B cell (primary cell): ENCODE measurements at regions not wholly inside any gene's neighbourhood (a gene's known extent, or its start where the extent isn't known, plus 50 kb on each side); places are given as distances from the start of the nearest gene placed in this dataset.

Experiments used
- ATAC-seq: fragments of 200-7000 bp; cut with Tn5 transposase; one replicate; pipeline ENCODE4 v1.10.0; 2021; ENCODE audit warnings: low read depth, mild to moderate bottlenecking, moderate number of reproducible peaks, moderate library complexity
- CTCF ChIA-PET: fragments of 350-600 bp; sonication (Branson Sonifier 250); formaldehyde crosslinking; loops from one replicate; lab custom pipeline; 2021; ENCODE audit warnings: antibody characterized with exemption, inconsistent platforms; lab: Charles Lee
- POLR2A ChIA-PET: fragments of 350-600 bp; sonication (Branson Sonifier 250); formaldehyde crosslinking; loops from one replicate; lab custom pipeline; 2021; ENCODE audit warnings: antibody characterized with exemption; lab: Charles Lee
- DNase-seq: peaks from one replicate; pipeline ENCODE4 v3.0.0; 2013
- H2AFZ ChIP-seq: 2 replicates; pipeline ENCODE4 v1.6.1; 2012; ENCODE audit warnings: mild to moderate bottlenecking, low read depth, low read length; ENCODE audit not compliant: insufficient read depth, poor library complexity, severe bottlenecking
- H3K27ac ChIP-seq, 2 donors: 1 replicate in 1 of 2; 2 replicates in 1 of 2; pipeline ENCODE4 v1.5.1; 2012 to 2013; ENCODE audit warnings: low read length in 2 of 2, mild to moderate bottlenecking in 2 of 2, moderate library complexity in 1 of 2
- H3K27me3 ChIP-seq, 4 experiments: fragments of 200-600 bp in 1 of 4; sonication (generic) in 1 of 4; replicated peaks in 1 of 4; 1 replicate in 2 of 4; 2 replicates in 2 of 4; pipeline versions ENCODE4 v1.6.1 to v1.7.0; 2013 to 2016; ENCODE audit warnings: low read length in 3 of 4, mild to moderate bottlenecking in 2 of 4, mixed read lengths in 1 of 4, moderate library complexity in 1 of 4; ENCODE audit not compliant: insufficient read depth in 4 of 4, control insufficient read depth in 3 of 4; ENCODE audit errors: control extremely low read depth in 1 of 4
- H3K36me3 ChIP-seq, 2 experiments: replicated peaks in 1 of 2; 1 replicate in 1 of 2; 2 replicates in 1 of 2; pipeline versions ENCODE4 v1.6.1 to v1.7.1; 2013; ENCODE audit warnings: low read length in 1 of 2; ENCODE audit not compliant: insufficient read depth in 2 of 2, control insufficient read depth in 1 of 2; ENCODE audit errors: control extremely low read depth in 1 of 2, extremely low read depth in 1 of 2
- H3K4me1 ChIP-seq, 2 donors: fragments of 200-600 bp in 1 of 2; sonication (generic) in 1 of 2; 1 replicate in 1 of 2; 2 replicates in 1 of 2; pipeline versions ENCODE4 v1.5.1 to v1.6.1; 2013 to 2017; ENCODE audit warnings: low read length in 2 of 2; ENCODE audit not compliant: control insufficient read depth in 2 of 2, insufficient read depth in 2 of 2
- H3K4me2 ChIP-seq: replicated peaks from 2 replicates; pipeline ENCODE3; 2012; ENCODE audit warnings: mild to moderate bottlenecking, low read depth, low read length; ENCODE audit not compliant: poor library complexity, severe bottlenecking
- H3K4me3 ChIP-seq, 5 experiments: fragments of 200-600 bp in 1 of 5; sonication (generic) in 1 of 5; 1 replicate in 3 of 5; 2 replicates in 2 of 5; pipeline versions ENCODE4 v1.5.1 to v1.7.0; 2011 to 2016; ENCODE audit warnings: low read length in 4 of 5, mild to moderate bottlenecking in 4 of 5, low read depth in 2 of 5, control low read depth in 1 of 5, moderate library complexity in 1 of 5; ENCODE audit not compliant: insufficient read depth in 1 of 5; ENCODE audit errors: control extremely low read depth in 1 of 5, extremely low read depth in 1 of 5
- H3K79me2 ChIP-seq: fragments of 200-600 bp; sonication (generic); one replicate; pipeline ENCODE4 v1.6.0; 2016; ENCODE audit warnings: low read length; ENCODE audit not compliant: control insufficient read depth, insufficient read depth
- H3K9ac ChIP-seq: fragments of 200-600 bp; sonication (generic); 2 replicates; pipeline ENCODE4 v1.6.1; 2017; ENCODE audit warnings: mild to moderate bottlenecking, low read length, moderate library complexity
- H3K9me3 ChIP-seq, 3 donors: one replicate each; pipeline versions ENCODE4 v1.6.1 to v1.7.1; 2013; ENCODE audit warnings: low read length in 2 of 3; ENCODE audit not compliant: control insufficient read depth in 2 of 3, insufficient read depth in 1 of 3; ENCODE audit errors: control extremely low read depth in 1 of 3
- H4K20me1 ChIP-seq: 2 replicates; pipeline ENCODE4 v1.6.0; 2012; ENCODE audit warnings: mild to moderate bottlenecking, low read length; ENCODE audit not compliant: insufficient read depth, control insufficient read depth, poor library complexity, severe bottlenecking
- H3K27ac Mint-ChIP-seq: one replicate; pipeline ENCODE4 v1.8.0; 2021; ENCODE audit warnings: mixed read lengths
- H3K27me3 Mint-ChIP-seq: one replicate; pipeline ENCODE4 v1.8.0; 2021; ENCODE audit warnings: mixed read lengths
- H3K4me1 Mint-ChIP-seq: one replicate; pipeline ENCODE4 v1.8.0; 2021; ENCODE audit warnings: mixed read lengths
- H3K4me3 Mint-ChIP-seq: one replicate; pipeline ENCODE4 v1.8.0; 2021; ENCODE audit warnings: mixed read lengths
- H3K9me3 Mint-ChIP-seq: one replicate; pipeline ENCODE4 v1.8.0; 2022; ENCODE audit warnings: mixed read lengths; ENCODE audit not compliant: insufficient read depth
- EZH2 ChIP-seq: IDR thresholded peaks from 2 replicates; pipeline ENCODE4 v1.6.1; 2012; ENCODE audit warnings: borderline replicate concordance, low read depth, mild to moderate bottlenecking, moderate library complexity, low read length; ENCODE audit not compliant: insufficient read depth, poor library complexity, severe bottlenecking
- WGBS: methylation state at CpG from one replicate; pipeline ENCODE4 v1.1.5; 2013; ENCODE audit warnings: missing lambda C conversion rate; ENCODE audit not compliant: insufficient coverage; 5-methylcytosine and 5-hydroxymethylcytosine counted together
- intact Hi-C: fragments of 100-400 bp; cut with micrococcal nuclease; formaldehyde crosslinking; loops from one replicate; pipeline ENCODE4 v1.10.0; 2022
- TF ChIP-seq, protein P1 (sequence below): fragments of 200-600 bp; IDR thresholded peaks from one replicate; pipeline ENCODE4 v1.8.0; 2022; ENCODE audit warnings: antibody characterized with exemption, mild to moderate bottlenecking

DNA sequence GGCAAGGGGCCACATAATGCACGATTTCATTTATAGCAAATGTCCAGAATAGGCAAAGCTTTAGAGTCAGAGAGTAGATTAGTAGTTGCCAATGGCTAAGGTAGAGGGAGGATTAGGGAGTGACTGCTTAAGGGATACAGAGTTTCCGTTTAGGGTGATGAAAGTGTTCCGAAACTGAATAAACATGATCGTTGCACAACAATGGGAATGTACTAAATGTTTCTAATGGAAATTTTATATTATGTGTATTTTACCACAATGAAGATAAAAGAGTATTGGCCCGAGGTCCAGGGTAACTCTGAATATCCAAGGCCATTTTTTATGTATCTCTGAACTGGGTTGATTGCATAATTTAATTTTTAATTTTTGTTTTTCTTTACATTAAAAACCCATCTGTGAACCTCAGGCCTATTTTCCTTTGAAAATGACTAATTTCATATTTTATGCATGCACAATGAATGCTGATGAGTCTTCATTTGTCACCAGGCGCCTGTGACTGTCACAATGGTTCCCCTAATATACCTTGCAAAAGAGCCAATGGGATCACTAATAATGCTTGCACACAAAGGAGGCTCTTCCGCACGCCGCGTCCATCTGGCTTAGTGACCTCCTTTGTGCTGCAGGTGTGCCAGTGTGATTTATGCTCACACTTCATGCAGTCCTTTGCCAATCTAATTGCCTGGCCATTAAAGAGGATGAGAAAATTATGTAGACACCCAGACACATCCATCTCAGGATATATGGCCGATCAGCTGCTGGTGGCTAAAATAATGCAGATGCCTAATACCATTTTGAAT, 612.5 kb downstream of the CDH26 start:
- no peak for ATAC-seq
- Histone ChIP-seq H3K9ac (no peak overlapping the region), H3K36me3 (no peaks in the 10 kb centered on the region), H2AFZ (no peak overlapping the region), H3K27me3 (no peaks in the 10 kb centered on the region), H3K27ac (no peak overlapping the region), H4K20me1 (no peaks in the 10 kb centered on the region), H3K4me1 (no peaks in the 10 kb centered on the region), H3K79me2 (no peaks in the 10 kb centered on the region), H3K4me2 (no peak overlapping the region), H3K9me3 (peaks cover 0 to 6% (median 0%) of the 10 kb centered on the region in 3 donors), H3K4me3 (no peak overlapping the region)
- intact Hi-C loops = no loop called here
- Mint-ChIP-seq H3K27me3 (no peaks in the 10 kb centered on the region), H3K4me1 (no peaks in the 10 kb centered on the region), H3K27ac (no peak overlapping the region), H3K9me3 (no peaks in the 10 kb centered on the region), H3K4me3 (no peak overlapping the region)
- CTCF ChIA-PET = no interaction called here
- 91% methylated on average over 7 of the region's 11 CpGs for WGBS
- TF ChIP-seq EZH2 = no peak
- TF ChIP-seq, protein P1, sequence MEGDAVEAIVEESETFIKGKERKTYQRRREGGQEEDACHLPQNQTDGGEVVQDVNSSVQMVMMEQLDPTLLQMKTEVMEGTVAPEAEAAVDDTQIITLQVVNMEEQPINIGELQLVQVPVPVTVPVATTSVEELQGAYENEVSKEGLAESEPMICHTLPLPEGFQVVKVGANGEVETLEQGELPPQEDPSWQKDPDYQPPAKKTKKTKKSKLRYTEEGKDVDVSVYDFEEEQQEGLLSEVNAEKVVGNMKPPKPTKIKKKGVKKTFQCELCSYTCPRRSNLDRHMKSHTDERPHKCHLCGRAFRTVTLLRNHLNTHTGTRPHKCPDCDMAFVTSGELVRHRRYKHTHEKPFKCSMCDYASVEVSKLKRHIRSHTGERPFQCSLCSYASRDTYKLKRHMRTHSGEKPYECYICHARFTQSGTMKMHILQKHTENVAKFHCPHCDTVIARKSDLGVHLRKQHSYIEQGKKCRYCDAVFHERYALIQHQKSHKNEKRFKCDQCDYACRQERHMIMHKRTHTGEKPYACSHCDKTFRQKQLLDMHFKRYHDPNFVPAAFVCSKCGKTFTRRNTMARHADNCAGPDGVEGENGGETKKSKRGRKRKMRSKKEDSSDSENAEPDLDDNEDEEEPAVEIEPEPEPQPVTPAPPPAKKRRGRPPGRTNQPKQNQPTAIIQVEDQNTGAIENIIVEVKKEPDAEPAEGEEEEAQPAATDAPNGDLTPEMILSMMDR = no peak
- POLR2A ChIA-PET = no interaction called here
- DNase-seq = no peak

GRCh38 chr20:60573003-60573680, 614.9 kb downstream of the CDH26 start:
- ChIA-PET POLR2A (no interaction called here), CTCF (no interaction called here)
- TF ChIP-seq, protein P1 = no peak
- no peak for TF ChIP-seq EZH2

More at GRCh38 chr20:60573003-60573680, 614.9 kb downstream of the CDH26 start:
- Histone ChIP-seq H3K4me1 (no peaks in the 10 kb centered on the region), H2AFZ (no peak overlapping the region), H3K27ac (no peak overlapping the region), H3K27me3 (no peaks in the 10 kb centered on the region), H3K9me3 (peaks cover 0 to 2% (median 0%) of the 10 kb centered on the region in 3 donors), H3K79me2 (no peaks in the 10 kb centered on the region), H4K20me1 (no peaks in the 10 kb centered on the region), H3K4me2 (no peak overlapping the region), H3K36me3 (no peaks in the 10 kb centered on the region), H3K9ac (no peak overlapping the region), H3K4me3 (no peak overlapping the region)
- DNase-seq (no peak), ATAC-seq (no peak)
- no CpG with 5 or more reads among the region's 4 CpGs for WGBS
- Mint-ChIP-seq H3K4me1 (no peaks in the 10 kb centered on the region), H3K4me3 (no peak overlapping the region), H3K9me3 (no peaks in the 10 kb centered on the region), H3K27me3 (no peaks in the 10 kb centered on the region), H3K27ac (no peak overlapping the region)
- intact Hi-C loops = no loop called here
